ENCODE measurements at regions not wholly inside any gene's neighbourhood (a gene's known extent, or its start where the extent isn't known, plus 50 kb on each side); places are given as distances from the start of the nearest gene placed in this dataset.

- H3K9ac ChIP-seq (replicated peaks; ENCODE audit: extremely low read depth, insufficient read depth, low read length), result no peak overlapping the region
- H3K4me3 ChIP-seq (replicated peaks in 1 of 3; ENCODE audit: insufficient read depth in 1 of 3, low read depth in 1 of 3, low read length in 3 of 3), result no peak overlapping the region
- no peaks in the 10 kb centered on the region for H3K4me1 ChIP-seq (ENCODE audit: control insufficient read depth, extremely low read depth, insufficient read depth, low read length)
- no peak for TF ChIP-seq MYC (IDR thresholded peaks at IDR 0.05; ENCODE audit: low read depth, low read length)
- TF ChIP-seq GATA2 (IDR thresholded peaks at IDR 0.05; ENCODE audit: insufficient read depth, insufficient read length, low read depth, low read length), result no peak
- TF ChIP-seq POLR2A (IDR thresholded peaks at IDR 0.05; ENCODE audit: low read depth, low read length), result no peak
- no peak for TF ChIP-seq JUN (IDR thresholded peaks at IDR 0.05; ENCODE audit: borderline replicate concordance, insufficient read depth, insufficient read length, low read depth)
- TF ChIP-seq EZH2 (IDR thresholded peaks at IDR 0.05; ENCODE audit: borderline replicate concordance, low read depth, low read length, severe bottlenecking), result no peak
- no peak for TF ChIP-seq CTCF (IDR thresholded peaks at IDR 0.05; ENCODE audit: extremely low read depth in 1 of 2, insufficient read depth in 1 of 2, low read depth in 1 of 2, low read length in 2 of 2)
- TF ChIP-seq MAX (IDR thresholded peaks at IDR 0.05; ENCODE audit: insufficient read depth, insufficient read length), result no peak
- no peak for TF ChIP-seq FOS (IDR thresholded peaks at IDR 0.05; ENCODE audit: borderline replicate concordance, insufficient read depth, low read length)
- no peak for TF ChIP-seq POLR2AphosphoS5 (IDR thresholded peaks at IDR 0.05; ENCODE audit: insufficient read depth, low read depth, low read length)
- H4K20me1 ChIP-seq (replicated peaks; ENCODE audit: control insufficient read depth, extremely low read depth, insufficient read depth, low read length), result no peaks in the 10 kb centered on the region
- H3K9me1 ChIP-seq (replicated peaks; ENCODE audit: control insufficient read depth, extremely low read depth, insufficient read depth, low read length), result no peaks in the 10 kb centered on the region
- H3K79me2 ChIP-seq (ENCODE audit: control insufficient read depth, insufficient read depth, low read length), result no peaks in the 10 kb centered on the region
- no peaks in the 10 kb centered on the region for H3K9me3 ChIP-seq (replicated peaks; ENCODE audit: control insufficient read depth, insufficient read depth, low read length)
- H3K27me3 ChIP-seq (ENCODE audit: control insufficient read depth in 2 of 2, insufficient read depth in 2 of 2, low read length in 2 of 2), result no peaks in the 10 kb centered on the region
- ChIA-PET POLR2A (no interaction called here), CTCF (no interaction called here)
- H3K4me2 ChIP-seq (ENCODE audit: insufficient read depth, low read length), result no peak overlapping the region
- H3K27ac ChIP-seq (ENCODE audit: insufficient read depth, low read depth, low read length), result no peak overlapping the region
- H3K36me3 ChIP-seq (ENCODE audit: control insufficient read depth in 2 of 2, extremely low read depth in 1 of 2, insufficient read depth in 2 of 2, low read length in 2 of 2), result no peaks in the 10 kb centered on the region
- DNase-seq (ENCODE audit: low read depth, low spot score), result no peak
- dilution Hi-C loops (cut with MboI; ENCODE audit: extremely low pct_ligation_motif_present, low sequenced_read_pairs), result no loop called here
- intact Hi-C loops (cut with micrococcal nuclease), result no loop called here
- FAIRE-seq, result no peak
- no peak overlapping the region for H2AFZ ChIP-seq (ENCODE audit: low read depth, low read length)
- no TSS peak for BruUV-seq (replicated peaks)
Measured at GRCh38 chr5:167710444-167711073, 580.9 kb upstream of the WWC1 start.

Measured in endothelial cell of umbilical vein (primary cell).